GM06990 (cell line): ENCODE measurements at regions not wholly inside any gene's neighbourhood (a gene's known extent, or its start where the extent isn't known, plus 50 kb on each side); places are given as distances from the start of the nearest gene placed in this dataset.

ENCODE experiments used
- DNase-seq: peaks from one replicate; pipeline ENCODE4 v3.0.0-alpha.2; 2011; ENCODE audit not compliant: insufficient read length; ENCODE audit errors: extremely low read depth
- H3K27me3 ChIP-seq: replicated peaks from 2 replicates; pipeline ENCODE4 v1.6.0; 2011; ENCODE audit warnings: low read length; ENCODE audit not compliant: control insufficient read depth, insufficient read depth
- H3K36me3 ChIP-seq: 2 replicates; pipeline ENCODE4 v1.5.1; 2011; ENCODE audit warnings: low read length; ENCODE audit not compliant: control insufficient read depth, insufficient read depth
- H3K4me3 ChIP-seq: replicated peaks from 2 replicates; pipeline ENCODE4 v1.5.1; 2011; ENCODE audit warnings: low read depth, mild to moderate bottlenecking, control low read depth, low read length
- CTCF ChIP-seq: IDR thresholded peaks from 2 replicates; pipeline ENCODE4 v1.5.1; 2011; ENCODE audit warnings: low read length, control low read depth, mild to moderate bottlenecking, inconsistent platforms; ENCODE audit not compliant: insufficient read depth, poor library complexity, severe bottlenecking

DNA sequence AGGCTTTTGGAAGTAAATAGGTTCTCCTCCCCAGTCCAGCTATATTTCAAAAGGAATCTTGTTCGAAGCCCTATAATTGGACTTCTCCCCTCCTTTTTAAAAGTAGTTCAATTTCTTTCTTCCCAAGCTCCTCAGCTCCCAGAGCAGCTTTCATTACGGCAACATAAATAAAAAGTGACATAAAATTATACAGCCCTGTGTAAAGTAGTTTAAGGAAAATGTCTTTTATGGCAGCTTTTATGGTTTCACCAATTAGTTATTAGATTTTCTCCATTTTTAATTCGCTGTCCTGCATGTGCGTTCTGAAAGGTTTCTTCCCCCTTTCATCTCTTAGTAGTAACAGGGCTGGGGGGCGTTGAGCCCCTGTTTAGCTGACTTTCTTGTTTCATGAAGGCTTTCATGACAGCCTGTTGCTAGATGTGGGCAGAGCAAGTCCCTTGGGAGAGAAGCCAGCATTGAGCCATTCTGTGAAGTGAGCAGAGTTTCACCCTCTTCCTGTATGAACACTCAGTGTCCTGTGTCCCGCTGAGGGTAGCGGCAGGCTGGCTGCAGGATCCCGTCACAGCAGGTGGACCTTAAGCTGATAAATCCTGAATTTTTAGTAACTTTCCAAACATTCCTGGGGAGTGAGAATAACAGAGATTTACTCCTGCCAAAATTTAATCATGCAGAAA, 229.7 kb upstream of the SPRED2 start:
- Histone ChIP-seq H3K4me3 (no peak overlapping the region), H3K27me3 (no peaks in the 10 kb centered on the region), H3K36me3 (no peaks in the 10 kb centered on the region)
- DNase-seq = no peak
- no peak for TF ChIP-seq CTCF

DNA sequence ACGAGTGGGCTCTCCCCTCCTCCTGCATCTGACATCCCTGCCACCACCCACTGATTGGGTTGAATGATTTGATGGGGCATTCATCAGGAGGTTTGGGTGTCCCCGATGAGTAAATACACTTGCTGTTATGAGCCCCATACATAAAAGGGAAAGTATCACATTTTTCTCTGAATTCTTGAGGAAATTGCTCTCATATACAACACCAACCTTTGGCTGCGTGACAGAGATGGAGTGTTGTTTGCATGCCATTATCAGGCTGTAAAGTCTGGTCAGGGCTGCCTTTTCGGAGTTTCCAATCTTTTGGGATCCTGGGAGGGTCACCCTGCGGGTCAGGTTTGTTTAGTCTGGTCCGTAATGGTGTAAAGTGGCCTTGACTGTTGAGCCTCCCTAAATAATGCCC, 227.9 kb upstream of the SPRED2 start:
- DNase-seq = no peak
- Histone ChIP-seq H3K4me3 (no peak overlapping the region), H3K36me3 (no peaks in the 10 kb centered on the region), H3K27me3 (no peaks in the 10 kb centered on the region)
- no peak for TF ChIP-seq CTCF

DNA sequence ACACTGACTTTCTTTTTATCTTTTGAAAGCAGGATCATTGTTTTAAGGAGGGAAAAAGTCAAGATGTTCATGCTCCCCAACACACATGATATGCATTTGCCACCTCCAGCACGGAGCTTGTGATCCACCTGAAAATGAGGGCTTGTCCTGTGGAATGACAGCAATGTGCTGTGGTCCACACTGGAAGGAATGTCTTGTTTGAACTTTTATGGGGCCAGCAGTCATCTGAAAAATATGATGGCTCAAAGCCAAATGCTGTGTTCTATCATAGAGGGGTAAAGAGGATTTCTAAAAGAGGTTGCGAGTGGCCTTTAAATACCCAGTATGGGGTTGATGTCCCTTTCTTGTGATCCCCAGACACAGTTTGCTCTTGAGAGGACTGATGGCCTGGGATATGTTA, 226.5 kb upstream of the SPRED2 start:
- Histone ChIP-seq H3K36me3 (no peaks in the 10 kb centered on the region), H3K4me3 (no peak overlapping the region), H3K27me3 (no peaks in the 10 kb centered on the region)
- TF ChIP-seq CTCF = no peak
- no peak for DNase-seq

GRCh38 chr2:65658266-65658665, 225.9 kb upstream of the SPRED2 start:
- Histone ChIP-seq H3K36me3 (no peaks in the 10 kb centered on the region), H3K27me3 (no peaks in the 10 kb centered on the region), H3K4me3 (no peak overlapping the region)
- TF ChIP-seq CTCF = no peak
- no peak for DNase-seq

- no peaks in the 10 kb centered on the region for H3K27me3 ChIP-seq
- DNase-seq = no peak
- no peaks in the 10 kb centered on the region for H3K36me3 ChIP-seq
- TF ChIP-seq CTCF = no peak
- H3K4me3 ChIP-seq = no peak overlapping the region
Observed at GRCh38 chr2:65656160-65656718, 223.8 kb upstream of the SPRED2 start.
